ENCODE measurements at regions not wholly inside any gene's neighbourhood (a gene's known extent, or its start where the extent isn't known, plus 50 kb on each side); places are given as distances from the start of the nearest gene placed in this dataset.

- DNase-seq, result no peak
These were observed 174.8 kb downstream of the PHETA1 start for GRCh38 chr12:111193977-111194702.

- DNase-seq, result no peak
These were observed 175.4 kb downstream of the PHETA1 start for GRCh38 chr12:111193496-111193895.

- no peak for DNase-seq
These were observed 175.8 kb downstream of the PHETA1 start for GRCh38 chr12:111193067-111193466.

GRCh38 chr12:111192647-111193046 lies 176.2 kb downstream of the PHETA1 start:
- no peak for DNase-seq

GRCh38 chr12:111190741-111191526 lies 178.0 kb downstream of the PHETA1 start:
- DNase-seq, result no peak

- DNase-seq, result no peak
These were observed 179.1 kb downstream of the PHETA1 start for GRCh38 chr12:111189792-111190191.

- DNase-seq, result no peak
These were observed 180.5 kb downstream of the PHETA1 start for GRCh38 chr12:111188436-111188835.

- no peak for DNase-seq
These were observed 182.5 kb downstream of the PHETA1 start for GRCh38 chr12:111186347-111186746.

GRCh38 chr12:111185889-111186227 lies 183.0 kb downstream of the PHETA1 start:
- DNase-seq, result no peak

- DNase-seq, result no peak
These were observed 183.5 kb downstream of the PHETA1 start for GRCh38 chr12:111185206-111185888.

- DNase-seq, result no peak
These were observed 184.7 kb downstream of the PHETA1 start for GRCh38 chr12:111184161-111184560.

GRCh38 chr12:111183094-111183493 lies 185.8 kb downstream of the PHETA1 start:
- DNase-seq, result no peak

- DNase-seq, result no peak
These were observed 186.5 kb downstream of the PHETA1 start for GRCh38 chr12:111182382-111182781.

- no peak for DNase-seq
These were observed 187.7 kb downstream of the PHETA1 start for GRCh38 chr12:111181143-111181726.

- DNase-seq, result no peak
These were observed 188.3 kb downstream of the PHETA1 start for GRCh38 chr12:111180426-111181142.

- DNase-seq, result no peak
These were observed 190.5 kb downstream of the PHETA1 start for GRCh38 chr12:111178181-111179081.

GRCh38 chr12:111175396-111176094 lies 193.3 kb downstream of the PHETA1 start:
- DNase-seq, result no peak

GRCh38 chr12:111174961-111175345 lies 193.9 kb downstream of the PHETA1 start:
- no peak for DNase-seq

GRCh38 chr12:111174251-111174960 lies 194.5 kb downstream of the PHETA1 start:
- no peak for DNase-seq

GRCh38 chr12:111173836-111174235 lies 195.1 kb downstream of the PHETA1 start:
- no peak for DNase-seq
